ENCODE measurements at regions not wholly inside any gene's neighbourhood (a gene's known extent, or its start where the extent isn't known, plus 50 kb on each side); places are given as distances from the start of the nearest gene placed in this dataset.
"Not testable (repeated sequence)": the region's sequence is repeated elsewhere in the genome, so short reads cannot be mapped to it uniquely, and the experiment has no call there.

- no peak for DNase-seq (ENCODE audit: insufficient read length, low spot score)
- TF ChIP-seq POLR2AphosphoS5 (IDR thresholded peaks at IDR 0.05; ENCODE audit: low read depth, low read length) (no peak), PAX5 (IDR thresholded peaks at IDR 0.05; ENCODE audit: insufficient read depth, low read length, severe bottlenecking) (no peak), TAF1 (IDR thresholded peaks at IDR 0.05; ENCODE audit: low read depth, low read length) (no peak), SPI1 (IDR thresholded peaks at IDR 0.05; ENCODE audit: low read depth, low read length) (no peak), POU2F2 (IDR thresholded peaks at IDR 0.05; ENCODE audit: low read depth, low read length) (no peak), POLR2A (IDR thresholded peaks at IDR 0.05; ENCODE audit: low read depth, low read length) (no peak)
- FAIRE-seq, result no peak
Measured at GRCh38 chr1:199574950-199575349, 452.6 kb upstream of the NR5A2 start.

- TF ChIP-seq PAX5 (IDR thresholded peaks at IDR 0.05; ENCODE audit: insufficient read depth, low read length, severe bottlenecking) (no peak), POLR2AphosphoS5 (IDR thresholded peaks at IDR 0.05; ENCODE audit: low read depth, low read length) (no peak), SPI1 (IDR thresholded peaks at IDR 0.05; ENCODE audit: low read depth, low read length) (no peak)
- DNase-seq (ENCODE audit: insufficient read length, low spot score) (no peak), FAIRE-seq (no peak)
Measured at GRCh38 chr1:199580300-199580699, 447.2 kb upstream of the NR5A2 start.

- no peak for DNase-seq (ENCODE audit: insufficient read length, low spot score)
Measured at GRCh38 chr1:199585392-199585791, 442.1 kb upstream of the NR5A2 start.

GRCh38 chr1:199590708-199591107 lies 436.8 kb upstream of the NR5A2 start:
- no peak for FAIRE-seq
- TF ChIP-seq POLR2A (IDR thresholded peaks at IDR 0.05; ENCODE audit: low read depth, low read length), result no peak
- TF ChIP-seq PAX5 (IDR thresholded peaks at IDR 0.05; ENCODE audit: insufficient read depth, low read length, severe bottlenecking), result no peak
- TF ChIP-seq TAF1 (IDR thresholded peaks at IDR 0.05; ENCODE audit: low read depth, low read length), result no peak
- TF ChIP-seq POU2F2 (IDR thresholded peaks at IDR 0.05; ENCODE audit: low read depth, low read length), result no peak
- no peak for TF ChIP-seq POLR2AphosphoS5 (IDR thresholded peaks at IDR 0.05; ENCODE audit: low read depth, low read length)
- no peak for TF ChIP-seq SPI1 (IDR thresholded peaks at IDR 0.05; ENCODE audit: low read depth, low read length)
- DNase-seq (ENCODE audit: insufficient read length, low spot score), result peak; percentile 2

More at GRCh38 chr1:199585392-199585791, 442.1 kb upstream of the NR5A2 start:
- TF ChIP-seq POLR2AphosphoS5 (IDR thresholded peaks at IDR 0.05; ENCODE audit: low read depth, low read length), result no peak
- FAIRE-seq, result no peak

DNA sequence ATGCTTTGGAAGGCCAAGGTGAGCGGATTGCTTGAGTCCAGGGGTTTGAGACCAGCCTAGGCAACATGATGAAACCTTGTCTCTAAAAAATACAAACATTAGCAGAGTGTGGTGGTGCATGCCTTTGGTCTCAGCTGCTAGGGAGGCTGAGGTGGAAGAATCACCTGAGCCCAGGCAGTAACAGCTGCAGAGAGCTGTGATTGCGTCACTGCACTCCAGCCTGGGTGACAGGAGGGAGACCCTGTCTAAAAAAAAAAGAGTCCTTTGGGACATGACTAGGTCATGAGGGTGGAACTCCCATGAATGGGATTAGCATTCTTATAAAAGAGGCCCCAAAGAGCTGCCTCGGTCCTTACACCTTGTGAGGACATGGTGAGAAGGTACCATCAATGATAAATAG lies 436.0 kb upstream of the NR5A2 start:
- FAIRE-seq, result peak; percentile 26
- no peak for DNase-seq (ENCODE audit: insufficient read length, low spot score)
- TF ChIP-seq PAX5 (IDR thresholded peaks at IDR 0.05; ENCODE audit: insufficient read depth, low read length, severe bottlenecking) (no peak), POLR2AphosphoS5 (IDR thresholded peaks at IDR 0.05; ENCODE audit: low read depth, low read length) (no peak), POLR2A (IDR thresholded peaks at IDR 0.05; ENCODE audit: low read depth, low read length) (no peak), POU2F2 (IDR thresholded peaks at IDR 0.05; ENCODE audit: low read depth, low read length) (no peak), TAF1 (IDR thresholded peaks at IDR 0.05; ENCODE audit: low read depth, low read length) (no peak), SPI1 (IDR thresholded peaks at IDR 0.05; ENCODE audit: low read depth, low read length) (no peak)

GRCh38 chr1:199593475-199593874 lies 434.0 kb upstream of the NR5A2 start:
- DNase-seq (ENCODE audit: insufficient read length, low spot score) (no peak), FAIRE-seq (no peak)

GRCh38 chr1:199596448-199596847 lies 431.1 kb upstream of the NR5A2 start:
- not testable (repeated sequence) for FAIRE-seq; DNase-seq (ENCODE audit: insufficient read length, low spot score)

More at GRCh38 chr1:199593475-199593874, 434.0 kb upstream of the NR5A2 start:
- TF ChIP-seq SPI1 (IDR thresholded peaks at IDR 0.05; ENCODE audit: low read depth, low read length), result no peak
- no peak for TF ChIP-seq POLR2A (IDR thresholded peaks at IDR 0.05; ENCODE audit: low read depth, low read length)
- no peak for TF ChIP-seq PAX5 (IDR thresholded peaks at IDR 0.05; ENCODE audit: insufficient read depth, low read length, severe bottlenecking)
- no peak for TF ChIP-seq POLR2AphosphoS5 (IDR thresholded peaks at IDR 0.05; ENCODE audit: low read depth, low read length)
- no peak for TF ChIP-seq POU2F2 (IDR thresholded peaks at IDR 0.05; ENCODE audit: low read depth, low read length)
- no peak for TF ChIP-seq TAF1 (IDR thresholded peaks at IDR 0.05; ENCODE audit: low read depth, low read length)

DNA sequence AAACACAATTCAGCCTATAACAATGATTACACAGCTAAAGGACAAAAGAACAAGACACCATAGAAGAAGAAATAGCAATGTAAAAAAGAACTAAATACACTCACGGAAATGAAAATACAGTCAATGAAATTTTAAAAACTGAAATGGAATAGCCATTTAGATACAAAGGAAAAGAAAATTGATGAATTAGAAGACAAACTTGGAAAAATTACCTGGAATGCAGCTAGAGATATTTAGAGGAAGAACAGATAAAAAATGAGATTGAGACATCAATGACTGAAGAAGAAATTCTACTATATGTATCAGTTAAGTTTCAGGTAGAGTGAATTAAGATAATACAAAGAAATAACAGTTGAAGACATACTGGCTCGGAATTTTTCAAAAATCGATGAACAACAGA lies 430.4 kb upstream of the NR5A2 start:
- DNase-seq (ENCODE audit: insufficient read length, low spot score), result no peak
- TF ChIP-seq SPI1 (IDR thresholded peaks at IDR 0.05; ENCODE audit: low read depth, low read length), result no peak
- TF ChIP-seq TAF1 (IDR thresholded peaks at IDR 0.05; ENCODE audit: low read depth, low read length), result no peak
- TF ChIP-seq POLR2A (IDR thresholded peaks at IDR 0.05; ENCODE audit: low read depth, low read length), result no peak
- TF ChIP-seq POU2F2 (IDR thresholded peaks at IDR 0.05; ENCODE audit: low read depth, low read length), result no peak
- TF ChIP-seq POLR2AphosphoS5 (IDR thresholded peaks at IDR 0.05; ENCODE audit: low read depth, low read length), result no peak
- TF ChIP-seq PAX5 (IDR thresholded peaks at IDR 0.05; ENCODE audit: insufficient read depth, low read length, severe bottlenecking), result no peak
- FAIRE-seq, result no peak

- no peak for FAIRE-seq
- no peak for TF ChIP-seq POU2F2 (IDR thresholded peaks at IDR 0.05; ENCODE audit: low read depth, low read length)
Measured at GRCh38 chr1:199608414-199608813, 419.1 kb upstream of the NR5A2 start.

DNA sequence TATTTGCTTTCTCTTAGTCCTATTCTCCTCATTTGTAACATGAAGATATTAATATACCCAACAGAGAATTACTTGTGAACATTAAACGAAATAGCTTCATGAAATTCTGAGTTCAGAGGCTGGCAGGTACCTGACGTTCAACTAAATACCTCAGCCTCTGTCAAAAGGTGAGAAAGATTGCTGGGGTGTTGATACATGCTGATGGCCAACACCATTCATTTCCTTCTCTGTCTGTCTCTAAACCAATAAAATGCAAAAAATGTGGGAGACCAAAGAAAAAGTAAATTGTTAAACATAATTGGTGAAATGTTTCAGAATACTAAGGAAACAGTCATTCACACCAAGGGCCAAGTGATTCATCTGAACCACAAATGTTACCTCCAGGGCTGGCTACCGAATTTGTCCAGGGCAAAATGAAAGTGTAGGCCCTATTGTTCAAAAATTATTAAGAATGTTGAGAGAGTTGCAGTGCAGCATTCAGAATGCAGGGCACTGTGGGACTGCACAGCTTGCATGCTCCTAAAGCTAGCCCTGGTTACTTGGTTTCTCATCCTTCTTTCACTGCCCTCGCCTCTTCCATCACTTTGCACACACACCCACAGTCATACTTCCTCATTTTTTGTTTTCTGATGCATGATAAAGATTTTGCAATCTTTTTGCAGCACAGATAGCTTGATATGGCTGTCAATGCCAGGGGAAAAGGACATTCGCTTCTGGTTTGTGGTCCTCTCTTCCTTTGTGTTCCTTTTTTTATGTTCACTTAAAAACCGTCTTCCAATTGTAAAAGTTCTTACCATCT lies 414.3 kb upstream of the NR5A2 start:
- DNase-seq (ENCODE audit: insufficient read length, low spot score) (no peak), FAIRE-seq (no peak)
- TF ChIP-seq PAX5 (IDR thresholded peaks at IDR 0.05; ENCODE audit: insufficient read depth, low read length, severe bottlenecking), result no peak
- no peak for TF ChIP-seq TAF1 (IDR thresholded peaks at IDR 0.05; ENCODE audit: low read depth, low read length)
- TF ChIP-seq POU2F2 (IDR thresholded peaks at IDR 0.05; ENCODE audit: low read depth, low read length), result no peak
- TF ChIP-seq SPI1 (IDR thresholded peaks at IDR 0.05; ENCODE audit: low read depth, low read length), result no peak
- TF ChIP-seq POLR2A (IDR thresholded peaks at IDR 0.05; ENCODE audit: low read depth, low read length), result no peak
- no peak for TF ChIP-seq POLR2AphosphoS5 (IDR thresholded peaks at IDR 0.05; ENCODE audit: low read depth, low read length)

More at GRCh38 chr1:199608414-199608813, 419.1 kb upstream of the NR5A2 start:
- no peak for DNase-seq (ENCODE audit: insufficient read length, low spot score)
